Gastrocnemius medialis (tissue), 4 donors: ENCODE measurements at regions not wholly inside any gene's neighbourhood (a gene's known extent, or its start where the extent isn't known, plus 50 kb on each side); places are given as distances from the start of the nearest gene placed in this dataset.
"Not testable (repeated sequence)": the region's sequence is repeated elsewhere in the genome, so short reads cannot be mapped to it uniquely, and the experiment has no call there.

Source experiments
- ATAC-seq, 2 donors: fragments of 150-250 bp; one replicate each; pipeline ENCODE4 v1.9.1; 2016
- DNase-seq, 2 donors: peaks; one replicate each; pipeline ENCODE4 v3.0.0-alpha.2; 2019
- H3K27ac ChIP-seq, 4 donors: fragments of 200-600 bp; sonication (generic); 1 replicate in 1 of 4; 2 replicates in 3 of 4; pipeline ENCODE4 v1.5.1; 2016 to 2018; ENCODE audit warnings: mild to moderate bottlenecking in 2 of 4, moderate library complexity in 1 of 4
- H3K27me3 ChIP-seq, 3 donors: fragments of 200-600 bp; sonication (generic) in 2 of 3; 1 replicate in 1 of 3; 2 replicates in 2 of 3; pipeline versions ENCODE4 v1.5.1 to v1.6.0; 2016 to 2019; ENCODE audit warnings: mild to moderate bottlenecking in 1 of 3, moderate library complexity in 1 of 3
- H3K36me3 ChIP-seq, 2 donors: fragments of 200-600 bp; sonication (generic) in 1 of 2; one replicate each; pipeline ENCODE4 v1.5.1; 2017 to 2018
- H3K4me1 ChIP-seq, 2 donors: fragments of 200-600 bp; sonication (generic) in 1 of 2; one replicate each; pipeline ENCODE4 v1.5.1; 2016 to 2017; ENCODE audit warnings: mild to moderate bottlenecking in 2 of 2
- H3K4me3 ChIP-seq, 4 donors: fragments of 200-600 bp; sonication (generic) in 3 of 4; 1 replicate in 1 of 4; 2 replicates in 3 of 4; pipeline ENCODE4 v1.5.1; 2016 to 2019; ENCODE audit warnings: mild to moderate bottlenecking in 2 of 4
- H3K9me3 ChIP-seq, 3 donors: fragments of 200-600 bp; sonication (generic) in 2 of 3; 1 replicate in 1 of 3; 2 replicates in 2 of 3; pipeline ENCODE4 v1.5.1; 2016 to 2019
- CTCF ChIP-seq, 5 experiments: fragments of 450-650 bp in 3 of 5; fragments of 200-600 bp in 2 of 5; sonication (generic) in 2 of 5; IDR thresholded peaks in 4 of 5; conservative IDR thresholded peaks in 1 of 5; 1 replicate in 4 of 5; 2 replicates in 1 of 5; pipeline ENCODE4 v1.5.1; 2016 to 2019; ENCODE audit warnings: antibody characterized with exemption in 5 of 5, mild to moderate bottlenecking in 3 of 5, moderate library complexity in 3 of 5
- POLR2A ChIP-seq, 2 donors: fragments of 450-650 bp; IDR thresholded peaks; one replicate each; pipeline ENCODE4 v1.6.1; 2017; ENCODE audit warnings: antibody characterized with exemption in 2 of 2, mild to moderate bottlenecking in 2 of 2, moderate library complexity in 2 of 2
- in situ Hi-C, 4 donors: fragments of 200-750 bp; cut with MboI; loops; one replicate each; pipeline versions ENCODE4 v1.15.0 to v1.8.0; 2017; ENCODE audit warnings: low sequenced_read_pairs in 4 of 4
- intact Hi-C: fragments of 100-400 bp; cut with DNase I; formaldehyde crosslinking; loops from one replicate; pipeline ENCODE4 v1.15.1; 2023; ENCODE audit warnings: low total_unique reads

GRCh38 chr19:30848636-30849425 lies 476.6 kb downstream of the ZNF536 start:
- Histone ChIP-seq H3K27me3 (no peaks in the 10 kb centered on the region), H3K4me1 (no peaks in the 10 kb centered on the region), H3K27ac (no peak overlapping the region), H3K4me3 (no peak overlapping the region), H3K9me3 (no peaks in the 10 kb centered on the region), H3K36me3 (no peaks in the 10 kb centered on the region)
- DNase-seq (no peak), ATAC-seq (no peak)
- TF ChIP-seq POLR2A (IDR thresholded peaks at IDR 0.05) (no peak), CTCF (IDR thresholded peaks at IDR 0.05 in 4 of 5, conservative IDR thresholded peaks at IDR 0.05 in 1 of 5) (no peak)
- intact Hi-C loops (no loop called here), in situ Hi-C loops (no loop called here)

- Histone ChIP-seq H3K27ac (no peak overlapping the region), H3K27me3 (no peaks in the 10 kb centered on the region), H3K9me3 (no peaks in the 10 kb centered on the region), H3K36me3 (no peaks in the 10 kb centered on the region), H3K4me3 (no peak overlapping the region), H3K4me1 (no peaks in the 10 kb centered on the region)
- intact Hi-C loops, result no loop called here
- DNase-seq (no peak), ATAC-seq (no peak)
- TF ChIP-seq POLR2A (IDR thresholded peaks at IDR 0.05) (no peak), CTCF (IDR thresholded peaks at IDR 0.05 in 4 of 5, conservative IDR thresholded peaks at IDR 0.05 in 1 of 5) (no peak)
- in situ Hi-C loops, result no loop called here
Measured at GRCh38 chr19:30846102-30846501, 473.9 kb downstream of the ZNF536 start.

GRCh38 chr19:30842926-30843325 lies 470.7 kb downstream of the ZNF536 start:
- intact Hi-C loops, result no loop called here
- Histone ChIP-seq H3K9me3 (no peaks in the 10 kb centered on the region), H3K27ac (no peak overlapping the region), H3K4me3 (no peak overlapping the region), H3K36me3 (no peaks in the 10 kb centered on the region), H3K4me1 (no peaks in the 10 kb centered on the region), H3K27me3 (no peaks in the 10 kb centered on the region)
- in situ Hi-C loops, result no loop called here
- ATAC-seq, result no peak
- DNase-seq, result no peak
- TF ChIP-seq POLR2A (IDR thresholded peaks at IDR 0.05) (no peak), CTCF (IDR thresholded peaks at IDR 0.05 in 4 of 5, conservative IDR thresholded peaks at IDR 0.05 in 1 of 5) (no peak)

GRCh38 chr19:30841934-30842333 lies 469.8 kb downstream of the ZNF536 start:
- Histone ChIP-seq H3K4me3 (no peak overlapping the region), H3K27me3 (no peaks in the 10 kb centered on the region), H3K4me1 (no peaks in the 10 kb centered on the region), H3K27ac (no peak overlapping the region), H3K36me3 (no peaks in the 10 kb centered on the region), H3K9me3 (no peaks in the 10 kb centered on the region)
- DNase-seq (no peak), ATAC-seq (no peak)
- no peak for TF ChIP-seq CTCF (IDR thresholded peaks at IDR 0.05 in 4 of 5, conservative IDR thresholded peaks at IDR 0.05 in 1 of 5)
- TF ChIP-seq POLR2A (IDR thresholded peaks at IDR 0.05), result no peak
- in situ Hi-C loops (no loop called here), intact Hi-C loops (no loop called here)

GRCh38 chr19:30830875-30831274 lies 458.7 kb downstream of the ZNF536 start:
- in situ Hi-C loops (no loop called here), intact Hi-C loops (no loop called here)
- H3K36me3 ChIP-seq, result no peaks in the 10 kb centered on the region
- no peaks in the 10 kb centered on the region for H3K27me3 ChIP-seq
- no peak overlapping the region for H3K27ac ChIP-seq
- no peaks in the 10 kb centered on the region for H3K9me3 ChIP-seq
- DNase-seq (no peak), ATAC-seq (no peak)
- TF ChIP-seq POLR2A (IDR thresholded peaks at IDR 0.05) (no peak), CTCF (IDR thresholded peaks at IDR 0.05 in 4 of 5, conservative IDR thresholded peaks at IDR 0.05 in 1 of 5) (no peak)
- H3K4me3 ChIP-seq, result no peak overlapping the region
- no peaks in the 10 kb centered on the region for H3K4me1 ChIP-seq

GRCh38 chr19:30825505-30825904 lies 453.3 kb downstream of the ZNF536 start:
- H3K9me3 ChIP-seq, H3K27ac ChIP-seq, H3K36me3 ChIP-seq, DNase-seq, intact Hi-C loops, in situ Hi-C loops, ATAC-seq, H3K4me3 ChIP-seq, H3K27me3 ChIP-seq, H3K4me1 ChIP-seq: not testable (repeated sequence)
